ENCODE measurements at regions not wholly inside any gene's neighbourhood (a gene's known extent, or its start where the extent isn't known, plus 50 kb on each side); places are given as distances from the start of the nearest gene placed in this dataset.

- POLR2A ChIA-PET, result interaction anchor here (1.0 to 1.1 kb wide), 2 partner anchors 12 to 14 kb away, joined by 3 to 7 read pairs; no protein-coding TSS in a partner anchor
- H3K9me3 ChIP-seq (replicated peaks; ENCODE audit: control insufficient read depth, insufficient read depth, low read depth, low read length), result no peaks in the 10 kb centered on the region
- H3K27me3 ChIP-seq (ENCODE audit: control insufficient read depth in 2 of 2, insufficient read depth in 2 of 2, low read length in 2 of 2), result peaks cover 3 to 5% of the 10 kb centered on the region in 2 experiments; a peak in 1 of 5 replicates
- under 1% methylated on average over 20 of the region's 23 CpGs for WGBS (ENCODE audit: insufficient coverage, low coverage, missing lambda C conversion rate)
- intact Hi-C loops (cut with micrococcal nuclease), result no loop called here
- in situ Hi-C loops (cut with MboI), result no loop called here
- H3K4me3 ChIP-seq, result no peak overlapping the region
- no peak for ATAC-seq
- no peaks in the 10 kb centered on the region for H3K79me2 ChIP-seq (ENCODE audit: control insufficient read depth, insufficient read depth, low read length)
- no peaks in the 10 kb centered on the region for H3K36me3 ChIP-seq (ENCODE audit: control insufficient read depth, insufficient read depth, low read length)
- FAIRE-seq, result no peak
- no peak overlapping the region for H2AFZ ChIP-seq (ENCODE audit: low read depth, low read length)
- no peaks in the 10 kb centered on the region for H3K9me1 ChIP-seq (ENCODE audit: control insufficient read depth, insufficient read depth, low read length)
- no peaks in the 10 kb centered on the region for H4K20me1 ChIP-seq (replicated peaks; ENCODE audit: control insufficient read depth, insufficient read depth, low read length)
- H3K4me2 ChIP-seq (ENCODE audit: insufficient read depth, low read length), result no peak overlapping the region
- CTCF ChIA-PET (ENCODE audit: low intra/inter-chr PET ratio), result no interaction called here
- no peaks in the 10 kb centered on the region for H3K4me1 ChIP-seq (replicated peaks in 1 of 2; ENCODE audit: control insufficient read depth in 2 of 2, insufficient read depth in 2 of 2, low read length in 2 of 2)
- H3K27ac ChIP-seq (ENCODE audit: extremely low read depth, low read depth, low read length), result no peak overlapping the region
- H3K9ac ChIP-seq (ENCODE audit: insufficient read depth in 1 of 2, low read depth in 2 of 2, low read length in 2 of 2), result no peak overlapping the region
- BruUV-seq (replicated peaks), result no TSS peak
- no peak for DNase-seq (ENCODE audit: extremely low read depth in 1 of 4, low spot score in 3 of 4)
- TF ChIP-seq FOXA1 (IDR thresholded peaks at IDR 0.05; ENCODE audit: borderline replicate concordance), result no peak
- TF ChIP-seq PHTF2 (CRISPR knock-in tag; IDR thresholded peaks at IDR 0.05), result no peak
- no peak for TF ChIP-seq ZNF431 (CRISPR knock-in tag; IDR thresholded peaks at IDR 0.05)
- no peak for TF ChIP-seq CBFA2T3 (IDR thresholded peaks at IDR 0.05)
- TF ChIP-seq GATAD2A (IDR thresholded peaks at IDR 0.05), result no peak
- TF ChIP-seq HSF4 (CRISPR knock-in tag; IDR thresholded peaks at IDR 0.05; ENCODE audit: borderline replicate concordance), result no peak
- TF ChIP-seq SMARCA4 (IDR thresholded peaks at IDR 0.05), result no peak
Observed at GRCh38 chr13:29954082-29955028, 103.9 kb upstream of the UBL3 start.
